GM12891 (cell line): ENCODE measurements at regions not wholly inside any gene's neighbourhood (a gene's known extent, or its start where the extent isn't known, plus 50 kb on each side); places are given as distances from the start of the nearest gene placed in this dataset.

Source experiments
- POLR2A ChIP-seq: IDR thresholded peaks from 2 replicates; pipeline ENCODE4 v1.6.1; 2011; ENCODE audit warnings: low read depth, low read length, control low read depth
- TAF1 ChIP-seq: IDR thresholded peaks from 2 replicates; pipeline ENCODE4 v1.6.1; 2011; ENCODE audit warnings: low read depth, low read length, control low read depth

- TF ChIP-seq POLR2A (no peak), TAF1 (no peak)
Observed at GRCh38 chr6:165834613-165835259, 171.7 kb upstream of the PDE10A start.
